Ovary (tissue), 7 donors: ENCODE measurements at regions not wholly inside any gene's neighbourhood (a gene's known extent, or its start where the extent isn't known, plus 50 kb on each side); places are given as distances from the start of the nearest gene placed in this dataset.

Experiments used
- DNase-seq, 5 donors: peaks; one replicate each; pipeline ENCODE4 v3.0.0-alpha.2; 2019 to 2020
- H3K27ac ChIP-seq, 2 donors: fragments of 200-600 bp; one replicate each; pipeline versions ENCODE4 v1.5.1 to v1.8.0; 2019 to 2022
- H3K27me3 ChIP-seq: fragments of 200-600 bp; one replicate; pipeline ENCODE4 v1.8.0; 2022
- H3K36me3 ChIP-seq: fragments of 200-600 bp; sonication (generic); one replicate; pipeline ENCODE4 v1.5.1; 2019
- H3K4me1 ChIP-seq: one replicate; pipeline ENCODE4 v1.8.1; 2013; ENCODE audit warnings: mild to moderate bottlenecking, moderate library complexity; ENCODE audit not compliant: insufficient read depth
- H3K4me3 ChIP-seq: fragments of 200-600 bp; sonication (generic); one replicate; pipeline ENCODE4 v1.5.1; 2017
- H3K9me3 ChIP-seq, 2 donors: fragments of 200-600 bp in 1 of 2; sonication (generic) in 1 of 2; one replicate each; pipeline versions ENCODE4 v1.5.1 to v1.8.1; 2013 to 2019; ENCODE audit warnings: mild to moderate bottlenecking in 1 of 2, moderate library complexity in 1 of 2
- EP300 ChIP-seq: sonication (generic); formaldehyde crosslinking; IDR thresholded peaks from one replicate; pipeline ENCODE4 v1.6.1; 2017; ENCODE audit warnings: antibody characterized with exemption
- POLR2A ChIP-seq: fragments of 450-650 bp; IDR thresholded peaks from one replicate; pipeline ENCODE4 v1.6.1; 2017; ENCODE audit warnings: antibody characterized with exemption, mild to moderate bottlenecking, moderate library complexity
- WGBS, 3 donors: extraction: QIAGEN DNeasy Blood & Tissue Kit in 1 of 3; methylation state at CpG; one replicate each; pipeline versions ENCODE4 v1.1.5 to v1.1.7; 2013 to 2017; 5-methylcytosine and 5-hydroxymethylcytosine counted together
- intact Hi-C, 4 donors: fragments of 100-400 bp; cut with DNase I; formaldehyde crosslinking; loops; one replicate each; pipeline versions ENCODE4 v1.11.0 to v1.15.1; 2022 to 2023
- TF ChIP-seq, protein P1 (sequence below), 3 donors: fragments of 450-650 bp in 2 of 3; fragments of 200-600 bp in 1 of 3; IDR thresholded peaks; one replicate each; pipeline versions ENCODE4 v1.5.1 to v1.8.0; 2016 to 2022; ENCODE audit warnings: antibody characterized with exemption in 3 of 3, mild to moderate bottlenecking in 1 of 3
- donor health status: DM: no; HTN: no; CAD: no; lungs with moderate emphysema.
- donor health status: DM: no; HTN: no; CAD: no.
- donor health status: Bipolar disorder and iron deficiency.
- donor health status: DM: no; HTN: no; CAD: no.
- donor health status: DM: yes; HTN: yes; CAD: no.

DNA sequence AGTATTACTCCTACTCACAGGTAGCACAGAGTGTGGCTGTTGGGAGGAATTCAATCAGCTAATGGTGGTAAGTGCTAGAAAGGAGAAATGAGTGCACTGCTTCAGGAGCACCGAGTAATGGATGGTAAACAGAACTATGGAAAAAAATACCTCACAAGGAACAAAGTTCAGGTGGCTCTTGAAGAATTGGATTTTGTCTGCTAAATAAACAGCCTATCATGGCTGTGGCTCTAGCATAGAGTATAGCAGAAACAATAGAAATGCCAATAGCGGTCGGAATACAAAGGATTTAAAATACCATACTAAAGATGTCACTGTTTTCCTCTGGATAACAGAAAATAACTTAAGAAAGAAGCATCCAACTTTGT, 482.5 kb downstream of the NUP35 start:
- DNase-seq, result no peak
- H3K27me3 ChIP-seq, result no peaks in the 10 kb centered on the region
- no peak overlapping the region for H3K27ac ChIP-seq
- H3K4me3 ChIP-seq, result no peak overlapping the region
- no peak for TF ChIP-seq EP300
- TF ChIP-seq, protein P1, sequence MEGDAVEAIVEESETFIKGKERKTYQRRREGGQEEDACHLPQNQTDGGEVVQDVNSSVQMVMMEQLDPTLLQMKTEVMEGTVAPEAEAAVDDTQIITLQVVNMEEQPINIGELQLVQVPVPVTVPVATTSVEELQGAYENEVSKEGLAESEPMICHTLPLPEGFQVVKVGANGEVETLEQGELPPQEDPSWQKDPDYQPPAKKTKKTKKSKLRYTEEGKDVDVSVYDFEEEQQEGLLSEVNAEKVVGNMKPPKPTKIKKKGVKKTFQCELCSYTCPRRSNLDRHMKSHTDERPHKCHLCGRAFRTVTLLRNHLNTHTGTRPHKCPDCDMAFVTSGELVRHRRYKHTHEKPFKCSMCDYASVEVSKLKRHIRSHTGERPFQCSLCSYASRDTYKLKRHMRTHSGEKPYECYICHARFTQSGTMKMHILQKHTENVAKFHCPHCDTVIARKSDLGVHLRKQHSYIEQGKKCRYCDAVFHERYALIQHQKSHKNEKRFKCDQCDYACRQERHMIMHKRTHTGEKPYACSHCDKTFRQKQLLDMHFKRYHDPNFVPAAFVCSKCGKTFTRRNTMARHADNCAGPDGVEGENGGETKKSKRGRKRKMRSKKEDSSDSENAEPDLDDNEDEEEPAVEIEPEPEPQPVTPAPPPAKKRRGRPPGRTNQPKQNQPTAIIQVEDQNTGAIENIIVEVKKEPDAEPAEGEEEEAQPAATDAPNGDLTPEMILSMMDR (IDR thresholded peaks at IDR 0.05), result no peak
- intact Hi-C loops, result no loop called here
- H3K9me3 ChIP-seq, result no peaks in the 10 kb centered on the region
- WGBS, 3 donors, result 83 to 89% (median 88%) methylated on average over 3 of the region's 3 CpGs
- H3K4me1 ChIP-seq, result no peaks in the 10 kb centered on the region
- no peaks in the 10 kb centered on the region for H3K36me3 ChIP-seq

DNA sequence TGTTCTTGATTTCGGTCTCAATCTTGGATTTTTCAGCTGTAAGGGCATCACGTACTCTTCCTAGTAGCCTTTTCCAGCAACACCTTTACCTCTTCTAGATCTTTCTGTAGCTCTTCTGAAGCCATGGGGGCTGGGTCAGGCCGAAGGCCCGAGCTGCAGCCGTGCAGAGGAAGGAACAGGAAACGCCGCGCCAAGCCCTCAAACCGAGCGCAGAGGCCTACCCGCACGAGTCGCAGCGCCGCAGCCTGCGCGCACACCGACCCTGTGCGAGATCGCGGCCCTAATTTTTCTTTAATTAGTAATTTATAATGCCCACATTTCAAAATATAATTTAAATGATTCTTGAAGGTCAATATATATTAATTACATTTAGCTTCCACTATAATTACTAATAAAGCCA, 483.8 kb downstream of the NUP35 start:
- no peaks in the 10 kb centered on the region for H3K27me3 ChIP-seq
- no peaks in the 10 kb centered on the region for H3K9me3 ChIP-seq
- no peak overlapping the region for H3K27ac ChIP-seq
- no peaks in the 10 kb centered on the region for H3K36me3 ChIP-seq
- H3K4me1 ChIP-seq, result no peaks in the 10 kb centered on the region
- H3K4me3 ChIP-seq, result no peak overlapping the region
- TF ChIP-seq POLR2A, result no peak
- TF ChIP-seq, protein P1 (IDR thresholded peaks at IDR 0.05), result no peak
- TF ChIP-seq EP300, result no peak
- WGBS, 3 donors, result 96 to 97% (median 97%) methylated on average over 21 of the region's 21 CpGs
- intact Hi-C loops, result no loop called here
- no peak for DNase-seq

DNA sequence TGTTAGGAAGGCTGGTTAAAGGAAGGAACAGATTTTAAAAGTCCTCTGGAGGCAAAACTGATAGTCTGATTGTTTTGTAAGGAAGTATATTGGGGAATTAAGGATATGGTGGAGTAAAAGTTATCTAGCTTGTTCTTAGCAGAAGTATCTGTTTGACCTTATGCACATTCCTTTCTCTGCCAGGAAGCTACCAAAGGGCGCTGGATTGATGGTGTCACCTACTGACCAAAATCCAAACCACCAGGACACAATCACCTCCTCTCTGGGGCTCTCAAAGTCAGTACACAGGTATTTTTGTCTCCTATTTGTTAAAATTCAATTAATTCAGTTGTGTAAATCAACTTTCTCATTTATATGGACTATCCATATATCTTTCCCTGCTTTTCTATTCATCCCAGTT, 484.5 kb downstream of the NUP35 start:
- TF ChIP-seq, protein P1 (IDR thresholded peaks at IDR 0.05), result no peak
- TF ChIP-seq POLR2A, result no peak
- TF ChIP-seq EP300, result no peak
- no peaks in the 10 kb centered on the region for H3K4me1 ChIP-seq
- H3K27ac ChIP-seq, result no peak overlapping the region
- no peaks in the 10 kb centered on the region for H3K36me3 ChIP-seq
- 91 to 93% (median 91%) methylated on average over 1 of the region's 1 CpG for WGBS, 3 donors
- H3K9me3 ChIP-seq, result no peaks in the 10 kb centered on the region
- H3K4me3 ChIP-seq, result no peak overlapping the region
- intact Hi-C loops, result no loop called here
- no peak for DNase-seq
- no peaks in the 10 kb centered on the region for H3K27me3 ChIP-seq

DNA sequence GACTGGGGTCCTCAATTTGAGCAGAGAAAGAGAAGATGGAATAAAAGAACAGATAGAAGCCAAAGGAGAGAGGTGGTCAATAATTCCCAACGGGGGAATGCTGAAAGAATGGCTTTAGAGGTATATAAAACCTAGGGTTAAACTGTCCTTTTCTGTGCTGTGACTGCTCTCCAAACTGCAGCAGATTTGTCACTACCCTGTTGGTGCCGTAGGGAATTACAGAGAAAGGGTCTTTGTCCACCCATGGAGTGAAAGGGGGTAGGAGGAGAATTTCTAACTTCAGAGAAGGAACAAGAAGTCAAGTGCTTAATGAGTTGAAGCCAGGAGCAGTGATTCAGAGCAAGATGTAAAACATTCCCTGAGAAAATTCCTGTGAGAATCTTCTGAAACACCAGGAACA, 486.5 kb downstream of the NUP35 start:
- no peak for DNase-seq
- TF ChIP-seq POLR2A (no peak), EP300 (no peak)
- TF ChIP-seq, protein P1 (IDR thresholded peaks at IDR 0.05), result no peak
- no peaks in the 10 kb centered on the region for H3K36me3 ChIP-seq
- WGBS, 3 donors, result 74 to 75% (median 75%) methylated on average over 2 of the region's 2 CpGs
- H3K4me1 ChIP-seq, result no peaks in the 10 kb centered on the region
- H3K27me3 ChIP-seq, result no peaks in the 10 kb centered on the region
- no peak overlapping the region for H3K4me3 ChIP-seq
- intact Hi-C loops, result no loop called here
- H3K27ac ChIP-seq, result no peak overlapping the region
- H3K9me3 ChIP-seq, result no peaks in the 10 kb centered on the region
